ENCODE measurements at regions not wholly inside any gene's neighbourhood (a gene's known extent, or its start where the extent isn't known, plus 50 kb on each side); places are given as distances from the start of the nearest gene placed in this dataset.

GRCh38 chr10:118483496-118483895 lies 112.0 kb downstream of the PRLHR start:
- CTCF ChIA-PET: no interaction called here
- intact Hi-C loops (cut with micrococcal nuclease; ENCODE audit: unreplicated experiment): no loop called here

GRCh38 chr10:118482393-118483331 lies 112.8 kb downstream of the PRLHR start:
- no peak for TF ChIP-seq REST (IDR thresholded peaks at IDR 0.05; ENCODE audit: insufficient read depth in 1 of 2, low read depth in 2 of 2, low read length in 1 of 2)
- TF ChIP-seq TCF7L2 (IDR thresholded peaks at IDR 0.05; ENCODE audit: low read depth, low read length): no peak
- no peak for TF ChIP-seq SIN3A (IDR thresholded peaks at IDR 0.05; ENCODE audit: borderline replicate concordance, insufficient read depth, low read depth, low read length)
- TF ChIP-seq CTCF (IDR thresholded peaks at IDR 0.05): no peak
- TF ChIP-seq POLR2AphosphoS5 (IDR thresholded peaks at IDR 0.05; ENCODE audit: low read depth, low read length): no peak
- Histone ChIP-seq H3K9me3 (ENCODE audit: control insufficient read depth, insufficient read depth, low read depth, low read length) (no peaks in the 10 kb centered on the region), H3K4me1 (ENCODE audit: control insufficient read depth, insufficient read depth, low read length) (no peaks in the 10 kb centered on the region), H3K4me3 (ENCODE audit: low read depth in 2 of 2, low read length in 2 of 2) (no peak overlapping the region), H3K36me3 (ENCODE audit: control insufficient read depth, insufficient read depth, low read length) (no peaks in the 10 kb centered on the region), H3K27me3 (ENCODE audit: control insufficient read depth, insufficient read depth, low read length) (0 out of 2 replicates have a peak, but pooled peaks cover 2% of the 10 kb centered on the region), H3K27ac (ENCODE audit: low read length) (no peak overlapping the region)
- intact Hi-C loops (cut with micrococcal nuclease; ENCODE audit: unreplicated experiment) (no loop called here), in situ Hi-C loops (cut with HindIII; ENCODE audit: low pct_unique_long_range_greater_than_20kb, low sequenced_read_pairs) (no loop called here)
- DNase-seq (ENCODE audit: low read depth, low spot score) (no peak), ATAC-seq (no peak)
- BruUV-seq (replicated peaks): no TSS peak
- POLR2A ChIA-PET: no interaction called here
- CTCF ChIA-PET: no interaction called here

More at GRCh38 chr10:118483496-118483895, 112.0 kb downstream of the PRLHR start:
- Histone ChIP-seq H3K4me1 (ENCODE audit: control insufficient read depth, insufficient read depth, low read length) (no peaks in the 10 kb centered on the region), H3K4me3 (ENCODE audit: low read depth in 2 of 2, low read length in 2 of 2) (no peak overlapping the region), H3K27me3 (ENCODE audit: control insufficient read depth, insufficient read depth, low read length) (0 out of 2 replicates have a peak, but pooled peaks cover 2% of the 10 kb centered on the region), H3K36me3 (ENCODE audit: control insufficient read depth, insufficient read depth, low read length) (no peaks in the 10 kb centered on the region), H3K27ac (ENCODE audit: low read length) (no peak overlapping the region), H3K9me3 (ENCODE audit: control insufficient read depth, insufficient read depth, low read depth, low read length) (no peaks in the 10 kb centered on the region)
- ATAC-seq (no peak), DNase-seq (ENCODE audit: low read depth, low spot score) (no peak)
- TF ChIP-seq SIN3A (IDR thresholded peaks at IDR 0.05; ENCODE audit: borderline replicate concordance, insufficient read depth, low read depth, low read length) (no peak), CTCF (IDR thresholded peaks at IDR 0.05) (peak; percentile 30; the same call in 1 of the 2 replicates)
- BruUV-seq (replicated peaks): no TSS peak
- in situ Hi-C loops (cut with HindIII; ENCODE audit: low pct_unique_long_range_greater_than_20kb, low sequenced_read_pairs): no loop called here
- POLR2A ChIA-PET: no interaction called here
